IgD-negative memory B cell (primary cell): ENCODE measurements at regions not wholly inside any gene's neighbourhood (a gene's known extent, or its start where the extent isn't known, plus 50 kb on each side); places are given as distances from the start of the nearest gene placed in this dataset.
"Not testable (repeated sequence)": the region's sequence is repeated elsewhere in the genome, so short reads cannot be mapped to it uniquely, and the experiment has no call there.

Experiments used
- H3K27ac Mint-ChIP-seq, 3 donors: one replicate each; pipeline ENCODE4 v1.8.0; 2020 to 2022; ENCODE audit warnings: mild to moderate bottlenecking in 3 of 3, mixed read lengths in 3 of 3, moderate library complexity in 1 of 3
- H3K27me3 Mint-ChIP-seq: one replicate; pipeline ENCODE4 v1.8.0; 2021; ENCODE audit warnings: mixed read lengths
- H3K36me3 Mint-ChIP-seq: one replicate; pipeline ENCODE4 v1.8.0; 2020; ENCODE audit warnings: mild to moderate bottlenecking, mixed read lengths
- H3K4me1 Mint-ChIP-seq, 3 donors: one replicate each; pipeline ENCODE4 v1.8.0; 2020 to 2022; ENCODE audit warnings: mixed read lengths in 3 of 3, mild to moderate bottlenecking in 1 of 3
- H3K4me3 Mint-ChIP-seq, 4 donors: one replicate each; pipeline ENCODE4 v1.8.0; 2020 to 2022; ENCODE audit warnings: mild to moderate bottlenecking in 4 of 4, mixed read lengths in 4 of 4, moderate library complexity in 3 of 4
- H3K9me3 Mint-ChIP-seq, 3 donors: one replicate each; pipeline ENCODE4 v1.8.0; 2020 to 2021; ENCODE audit warnings: mixed read lengths in 3 of 3, mild to moderate bottlenecking in 1 of 3

- H3K4me3 Mint-ChIP-seq = no peak overlapping the region
- H3K27ac Mint-ChIP-seq = no peak overlapping the region
- H3K36me3 Mint-ChIP-seq = no peaks in the 10 kb centered on the region
- no peaks in the 10 kb centered on the region for H3K27me3 Mint-ChIP-seq
- H3K4me1 Mint-ChIP-seq = no peaks in the 10 kb centered on the region
- H3K9me3 Mint-ChIP-seq = peaks cover 1 to 15% (median 3%) of the 10 kb centered on the region in 3 donors
Measured at GRCh38 chr4:45539142-45539814, 584.6 kb downstream of the GABRG1 start.

GRCh38 chr4:45530498-45530897 is 593.4 kb downstream of the GABRG1 start:
- Mint-ChIP-seq H3K27ac (no peak overlapping the region), H3K27me3 (no peaks in the 10 kb centered on the region), H3K9me3 (peaks cover 0 to 12% (median 2%) of the 10 kb centered on the region in 3 donors), H3K36me3 (no peaks in the 10 kb centered on the region), H3K4me1 (no peaks in the 10 kb centered on the region), H3K4me3 (no peak overlapping the region)

DNA sequence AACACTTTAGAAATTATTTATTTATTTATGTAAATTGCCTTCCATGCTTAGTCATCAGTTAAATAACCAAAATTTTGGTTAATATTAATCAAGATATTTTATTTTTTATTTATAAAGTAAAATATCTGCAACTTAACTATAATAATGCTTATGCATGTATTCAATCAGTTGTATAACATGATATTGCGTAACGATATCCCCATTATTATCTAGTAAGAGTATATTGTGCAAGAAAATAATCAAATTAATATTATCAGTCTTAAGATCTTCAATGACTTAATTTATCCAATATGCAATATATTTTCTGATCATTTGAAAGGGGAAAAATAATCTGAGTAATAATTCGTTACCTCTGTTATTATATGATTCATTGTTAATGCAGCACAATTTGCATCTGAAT is 596.7 kb downstream of the GABRG1 start:
- Mint-ChIP-seq H3K36me3 (no peaks in the 10 kb centered on the region), H3K4me3 (no peak overlapping the region), H3K27ac (no peak overlapping the region), H3K9me3 (peaks cover 0 to 12% (median 2%) of the 10 kb centered on the region in 3 donors), H3K27me3 (no peaks in the 10 kb centered on the region), H3K4me1 (no peaks in the 10 kb centered on the region)

GRCh38 chr4:45518832-45519231 is 605.0 kb downstream of the GABRG1 start:
- Mint-ChIP-seq H3K27ac (no peak overlapping the region), H3K4me3 (no peak overlapping the region), H3K27me3 (no peaks in the 10 kb centered on the region), H3K36me3 (no peaks in the 10 kb centered on the region), H3K4me1 (no peaks in the 10 kb centered on the region), H3K9me3 (peaks cover 0 to 13% (median 2%) of the 10 kb centered on the region in 3 donors)

GRCh38 chr4:45502471-45502870 is 621.4 kb downstream of the GABRG1 start:
- H3K27ac Mint-ChIP-seq = no peak overlapping the region
- H3K36me3 Mint-ChIP-seq = no peaks in the 10 kb centered on the region
- no peaks in the 10 kb centered on the region for H3K27me3 Mint-ChIP-seq
- no peaks in the 10 kb centered on the region for H3K4me1 Mint-ChIP-seq
- H3K9me3 Mint-ChIP-seq = peaks cover 2 to 6% (median 2%) of the 10 kb centered on the region in 3 donors
- no peak overlapping the region for H3K4me3 Mint-ChIP-seq

- Mint-ChIP-seq H3K27ac (no peak overlapping the region), H3K4me3 (no peak overlapping the region), H3K27me3 (no peaks in the 10 kb centered on the region), H3K9me3 (peaks cover 2 to 4% (median 3%) of the 10 kb centered on the region in 3 donors), H3K36me3 (no peaks in the 10 kb centered on the region), H3K4me1 (no peaks in the 10 kb centered on the region)
Measured at GRCh38 chr4:45484740-45485139, 639.1 kb downstream of the GABRG1 start.

GRCh38 chr4:45482346-45482745 is 641.5 kb downstream of the GABRG1 start:
- H3K27me3 Mint-ChIP-seq = no peaks in the 10 kb centered on the region
- H3K4me1 Mint-ChIP-seq = no peaks in the 10 kb centered on the region
- H3K4me3 Mint-ChIP-seq = no peak overlapping the region
- H3K9me3 Mint-ChIP-seq = peaks cover 2 to 4% (median 3%) of the 10 kb centered on the region in 3 donors
- no peak overlapping the region for H3K27ac Mint-ChIP-seq
- no peaks in the 10 kb centered on the region for H3K36me3 Mint-ChIP-seq

DNA sequence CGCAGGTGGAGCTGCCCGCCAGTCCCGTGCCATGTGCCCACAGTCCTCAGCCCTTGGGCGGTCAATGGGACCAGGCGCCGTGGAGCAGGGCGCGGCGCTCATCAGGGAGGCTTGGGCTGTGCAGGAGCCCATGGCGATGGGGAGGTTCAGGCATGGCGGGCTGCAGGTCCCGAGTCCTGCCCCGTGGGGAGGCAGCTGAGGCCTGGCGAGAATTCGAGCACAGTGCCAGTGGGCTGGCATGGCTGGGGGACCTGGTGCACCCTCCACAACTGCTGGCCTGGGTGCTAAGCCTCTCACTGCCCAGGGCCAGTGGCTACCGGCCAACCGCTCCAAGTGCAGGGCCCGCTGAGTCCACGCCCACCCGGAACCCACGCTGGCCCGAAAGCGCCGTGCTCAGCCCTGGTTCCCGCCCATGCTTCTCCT is 646.5 kb downstream of the GABRG1 start:
- Mint-ChIP-seq H3K36me3 (no peaks in the 10 kb centered on the region), H3K4me1 (no peaks in the 10 kb centered on the region), H3K27me3 (no peaks in the 10 kb centered on the region), H3K4me3 (no peak overlapping the region), H3K27ac (no peak overlapping the region), H3K9me3 (peaks cover 2 to 17% (median 11%) of the 10 kb centered on the region in 3 donors)

DNA sequence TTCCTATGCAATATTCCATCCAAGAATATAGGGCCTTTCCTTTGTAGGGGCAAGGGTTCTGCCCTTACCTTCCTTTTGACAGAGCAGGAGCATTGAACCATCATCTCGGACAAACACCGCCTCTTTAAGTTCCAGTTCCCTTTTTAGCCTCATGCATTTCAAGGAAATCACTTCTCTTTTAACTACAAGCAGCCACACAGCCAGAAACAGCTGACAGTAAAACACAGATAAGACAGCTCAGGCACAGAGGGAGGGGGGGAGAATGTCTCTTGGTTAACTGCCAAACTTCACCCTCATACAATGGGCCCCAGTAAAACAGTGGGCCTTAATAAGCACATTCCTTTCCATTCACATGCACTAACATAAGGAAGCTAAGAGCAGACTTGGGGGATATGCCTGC is 648.3 kb downstream of the GABRG1 start:
- Mint-ChIP-seq H3K27ac (peak overlapping the region in 1 of 3 donors; percentile 29), H3K4me1 (no peaks in the 10 kb centered on the region), H3K4me3 (no peak overlapping the region), H3K27me3 (no peaks in the 10 kb centered on the region), H3K9me3 (peaks cover 2 to 20% (median 11%) of the 10 kb centered on the region in 3 donors), H3K36me3 (no peaks in the 10 kb centered on the region)

DNA sequence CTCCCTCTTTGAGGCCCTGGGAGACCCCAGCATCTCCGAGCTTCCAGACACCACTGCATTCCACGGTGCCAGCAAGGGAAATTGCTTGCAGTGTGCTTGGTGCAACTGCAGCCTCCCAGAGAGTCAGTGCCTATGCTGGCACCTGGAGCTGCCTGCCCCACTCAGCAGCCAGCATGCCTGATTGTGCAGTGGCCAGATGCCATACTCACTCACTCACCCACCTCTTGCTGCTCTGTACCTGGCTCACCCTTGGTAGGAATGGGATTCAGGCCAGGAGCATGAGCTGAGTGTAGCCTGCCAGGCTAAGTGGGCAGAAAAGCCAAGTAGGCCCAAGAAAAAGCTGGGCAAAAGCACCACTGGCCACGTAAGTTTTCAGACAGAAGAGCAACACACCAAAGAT is 651.4 kb downstream of the GABRG1 start:
- Mint-ChIP-seq H3K36me3 (no peaks in the 10 kb centered on the region), H3K4me3 (no peak overlapping the region), H3K4me1 (no peaks in the 10 kb centered on the region), H3K27me3 (no peaks in the 10 kb centered on the region), H3K27ac (no peak overlapping the region), H3K9me3 (peaks cover 2 to 23% (median 11%) of the 10 kb centered on the region in 3 donors)

GRCh38 chr4:45471335-45471734 is 652.5 kb downstream of the GABRG1 start:
- H3K9me3 Mint-ChIP-seq = peaks cover 2 to 19% (median 11%) of the 10 kb centered on the region in 3 donors
- no peaks in the 10 kb centered on the region for H3K4me1 Mint-ChIP-seq
- no peaks in the 10 kb centered on the region for H3K36me3 Mint-ChIP-seq
- H3K27me3 Mint-ChIP-seq = no peaks in the 10 kb centered on the region
- no peak overlapping the region for H3K27ac Mint-ChIP-seq
- no peak overlapping the region for H3K4me3 Mint-ChIP-seq

GRCh38 chr4:45467157-45467556 is 656.7 kb downstream of the GABRG1 start:
- H3K27me3 Mint-ChIP-seq = no peaks in the 10 kb centered on the region
- no peaks in the 10 kb centered on the region for H3K4me1 Mint-ChIP-seq
- H3K27ac Mint-ChIP-seq = no peak overlapping the region
- peaks cover 0 to 6% (median 0%) of the 10 kb centered on the region in 3 donors for H3K9me3 Mint-ChIP-seq
- H3K36me3 Mint-ChIP-seq = no peaks in the 10 kb centered on the region
- no peak overlapping the region for H3K4me3 Mint-ChIP-seq

- H3K27me3 Mint-ChIP-seq, H3K36me3 Mint-ChIP-seq, H3K4me1 Mint-ChIP-seq, H3K9me3 Mint-ChIP-seq, H3K4me3 Mint-ChIP-seq, H3K27ac Mint-ChIP-seq: not testable (repeated sequence)
Measured at GRCh38 chr4:45460157-45460556, 663.7 kb downstream of the GABRG1 start.

- Mint-ChIP-seq H3K27ac (peak overlapping the region in 1 of 3 donors; percentile 7), H3K4me3 (no peak overlapping the region), H3K36me3 (no peaks in the 10 kb centered on the region), H3K27me3 (no peaks in the 10 kb centered on the region), H3K9me3 (peaks cover 0 to 6% (median 2%) of the 10 kb centered on the region in 3 donors), H3K4me1 (no peaks in the 10 kb centered on the region)
Measured at GRCh38 chr4:45455217-45455616, 668.6 kb downstream of the GABRG1 start.

- H3K4me3 Mint-ChIP-seq = no peak overlapping the region
- H3K27me3 Mint-ChIP-seq = no peaks in the 10 kb centered on the region
- peaks cover 0 to 5% (median 2%) of the 10 kb centered on the region in 3 donors for H3K9me3 Mint-ChIP-seq
- no peaks in the 10 kb centered on the region for H3K36me3 Mint-ChIP-seq
- no peaks in the 10 kb centered on the region for H3K4me1 Mint-ChIP-seq
- no peak overlapping the region for H3K27ac Mint-ChIP-seq
Measured at GRCh38 chr4:45453258-45453853, 670.5 kb downstream of the GABRG1 start.

- no peaks in the 10 kb centered on the region for H3K36me3 Mint-ChIP-seq
- no peaks in the 10 kb centered on the region for H3K27me3 Mint-ChIP-seq
- no peak overlapping the region for H3K27ac Mint-ChIP-seq
- H3K9me3 Mint-ChIP-seq = peaks cover 0 to 5% (median 0%) of the 10 kb centered on the region in 3 donors
- H3K4me3 Mint-ChIP-seq = no peak overlapping the region
- no peaks in the 10 kb centered on the region for H3K4me1 Mint-ChIP-seq
Measured at GRCh38 chr4:45442466-45442865, 681.4 kb downstream of the GABRG1 start.
